AG09309 (cell line): ENCODE measurements at regions not wholly inside any gene's neighbourhood (a gene's known extent, or its start where the extent isn't known, plus 50 kb on each side); places are given as distances from the start of the nearest gene placed in this dataset.

Experiments
- DNase-seq: peaks from one replicate; pipeline ENCODE4 v3.0.0-alpha.2; 2010; ENCODE audit warnings: low read depth
- H3K4me3 ChIP-seq: 2 replicates; pipeline ENCODE4 v1.5.1; 2011; ENCODE audit warnings: mild to moderate bottlenecking, low read depth, low read length, moderate library complexity; ENCODE audit not compliant: control insufficient read depth
- CTCF ChIP-seq: IDR thresholded peaks from 2 replicates; pipeline ENCODE4 v1.5.1; 2011; ENCODE audit warnings: mild to moderate bottlenecking, low read depth, low read length, inconsistent platforms; ENCODE audit not compliant: insufficient read depth, control insufficient read depth; ENCODE audit errors: missing control alignments

GRCh38 chr7:155378580-155378934 is 79.4 kb upstream of the EN2 start:
- TF ChIP-seq CTCF = no peak
- no peak for DNase-seq
- no peak overlapping the region for H3K4me3 ChIP-seq

GRCh38 chr7:155378959-155379871 is 78.7 kb upstream of the EN2 start:
- DNase-seq = no peak
- no peak overlapping the region for H3K4me3 ChIP-seq
- no peak for TF ChIP-seq CTCF

GRCh38 chr7:155380221-155380861 is 77.6 kb upstream of the EN2 start:
- DNase-seq = peak; percentile 14
- peak; percentile 79 for TF ChIP-seq CTCF

DNA sequence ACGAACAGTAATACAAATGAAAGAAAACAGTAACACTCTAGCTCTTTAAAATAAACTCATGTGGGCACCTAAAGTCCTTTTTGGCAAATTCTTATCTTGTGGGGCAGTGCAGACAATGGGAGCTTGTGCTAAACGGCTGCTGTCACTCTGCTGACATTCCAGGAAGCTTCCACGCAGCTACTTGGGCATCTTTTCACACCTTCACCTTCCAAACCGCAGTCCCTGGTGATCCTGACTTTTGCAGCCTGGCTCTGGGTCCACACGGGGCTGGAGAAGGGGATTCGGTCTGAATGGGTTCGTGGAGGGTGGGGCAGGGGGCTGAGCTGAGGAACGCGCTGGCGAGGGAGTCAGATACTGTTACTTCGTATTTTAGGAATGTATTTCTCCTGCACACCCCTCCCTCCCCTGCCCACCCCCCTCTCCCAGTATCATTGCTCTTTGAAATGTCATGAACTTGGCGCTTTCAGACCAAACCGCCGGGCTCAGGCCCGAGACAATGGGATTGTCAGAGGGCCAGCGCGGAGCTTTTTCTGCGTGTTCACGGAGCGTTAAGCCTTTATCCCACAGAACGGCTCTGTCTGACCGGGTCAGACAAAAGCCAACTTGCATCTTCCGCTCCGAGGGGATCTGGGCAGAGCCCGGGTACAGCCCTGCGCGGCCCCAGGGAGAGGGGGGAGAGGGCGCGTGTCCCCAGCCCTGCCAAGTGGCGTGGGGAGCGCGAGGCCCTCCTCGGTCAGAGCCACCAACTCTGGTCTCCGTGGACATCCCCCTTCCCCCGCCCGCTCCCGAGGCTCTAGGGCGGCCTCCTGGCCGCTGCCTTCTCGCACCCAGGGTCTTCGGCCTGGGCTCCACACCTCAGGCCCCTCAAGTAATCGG is 76.7 kb upstream of the EN2 start:
- no peak for DNase-seq
- TF ChIP-seq CTCF = no peak
- no peak overlapping the region for H3K4me3 ChIP-seq

More at GRCh38 chr7:155380221-155380861, 77.6 kb upstream of the EN2 start:
- no peak overlapping the region for H3K4me3 ChIP-seq

GRCh38 chr7:155381852-155382801 is 75.8 kb upstream of the EN2 start:
- TF ChIP-seq CTCF = no peak
- no peak for DNase-seq
- no peak overlapping the region; the same call in 1 of the 2 replicates for H3K4me3 ChIP-seq
